Body of pancreas (tissue), 4 donors: ENCODE measurements at regions not wholly inside any gene's neighbourhood (a gene's known extent, or its start where the extent isn't known, plus 50 kb on each side); places are given as distances from the start of the nearest gene placed in this dataset.

Source experiments
- ATAC-seq: fragments of 150-250 bp; one replicate; pipeline ENCODE4 v1.9.1; 2016
- DNase-seq, 4 donors: peaks; one replicate each; pipeline ENCODE4 v3.0.0-alpha.2; 2019
- H3K27ac ChIP-seq, 4 donors: fragments of 200-600 bp; sonication (generic); 1 replicate in 3 of 4; 2 replicates in 1 of 4; pipeline versions ENCODE4 v1.5.1 to v1.6.1; 2016 to 2019; ENCODE audit warnings: mild to moderate bottlenecking in 1 of 4, mixed read lengths in 1 of 4, moderate library complexity in 1 of 4
- H3K27me3 ChIP-seq, 2 donors: fragments of 200-600 bp; sonication (generic); one replicate each; pipeline ENCODE4 v1.6.0; 2016; ENCODE audit warnings: mild to moderate bottlenecking in 1 of 2
- H3K36me3 ChIP-seq, 2 donors: fragments of 200-600 bp; sonication (generic); replicated peaks in 1 of 2; 2 replicates each; pipeline ENCODE4 v1.5.1; 2016; ENCODE audit warnings: low read depth in 2 of 2; ENCODE audit not compliant: insufficient read depth in 1 of 2
- H3K4me1 ChIP-seq: fragments of 200-600 bp; sonication (generic); one replicate; pipeline ENCODE4 v1.6.0; 2016
- H3K4me3 ChIP-seq, 2 donors: fragments of 200-600 bp; sonication (generic); 1 replicate in 1 of 2; 2 replicates in 1 of 2; pipeline ENCODE4 v1.5.1; 2016 to 2019
- H3K9me3 ChIP-seq, 3 donors: fragments of 200-600 bp; sonication (generic); 1 replicate in 2 of 3; 2 replicates in 1 of 3; pipeline ENCODE4 v1.5.1; 2016
- CTCF ChIP-seq, 7 experiments: fragments of 450-650 bp in 4 of 7; fragments of 200-600 bp in 3 of 7; sonication (generic) in 3 of 7; IDR thresholded peaks; one replicate each; pipeline ENCODE4 v1.5.1; 2016 to 2019; ENCODE audit warnings: antibody characterized with exemption in 7 of 7
- POLR2A ChIP-seq, 3 donors: fragments of 450-650 bp; IDR thresholded peaks; one replicate each; pipeline ENCODE4 v1.6.1; 2016; ENCODE audit warnings: antibody characterized with exemption in 3 of 3, mild to moderate bottlenecking in 2 of 3
- WGBS, 2 donors: methylation state at CpG; one replicate each; pipeline ENCODE4 v1.1.5; 2017; 5-methylcytosine and 5-hydroxymethylcytosine counted together
- intact Hi-C: fragments of 100-400 bp; cut with DNase I; formaldehyde crosslinking; loops from one replicate; pipeline ENCODE4 v1.15.1; 2023

GRCh38 chr10:2861632-2862210 is 205.6 kb upstream of the PFKP start:
- no peak for ATAC-seq
- TF ChIP-seq POLR2A (IDR thresholded peaks at IDR 0.05) (no peak), CTCF (IDR thresholded peaks at IDR 0.05) (no peak)
- intact Hi-C loops = no loop called here
- Histone ChIP-seq H3K27me3 (no peaks in the 10 kb centered on the region), H3K4me1 (no peaks in the 10 kb centered on the region), H3K9me3 (peaks cover 0 to 7% (median 0%) of the 10 kb centered on the region in 3 donors), H3K36me3 (no peaks in the 10 kb centered on the region), H3K4me3 (no peak overlapping the region), H3K27ac (no peak overlapping the region)
- no peak for DNase-seq
- WGBS, 2 donors = 46 to 58% methylated on average over 6 of the region's 6 CpGs

GRCh38 chr10:2858452-2858851 is 208.9 kb upstream of the PFKP start:
- H3K4me3 ChIP-seq = no peak overlapping the region
- intact Hi-C loops = no loop called here
- DNase-seq (no peak), ATAC-seq (no peak)
- H3K9me3 ChIP-seq = peaks cover 0 to 7% (median 0%) of the 10 kb centered on the region in 3 donors
- WGBS, 2 donors = 44 to 45% methylated on average over 2 of the region's 2 CpGs
- TF ChIP-seq CTCF (IDR thresholded peaks at IDR 0.05) (no peak), POLR2A (IDR thresholded peaks at IDR 0.05) (no peak)
- H3K27me3 ChIP-seq = no peaks in the 10 kb centered on the region
- no peaks in the 10 kb centered on the region for H3K36me3 ChIP-seq
- no peaks in the 10 kb centered on the region for H3K4me1 ChIP-seq
- H3K27ac ChIP-seq = no peak overlapping the region

GRCh38 chr10:2856598-2856997 is 210.8 kb upstream of the PFKP start:
- H3K9me3 ChIP-seq = peaks cover 0 to 7% (median 0%) of the 10 kb centered on the region in 3 donors
- DNase-seq = no peak
- H3K27me3 ChIP-seq = no peaks in the 10 kb centered on the region
- H3K27ac ChIP-seq = no peak overlapping the region
- intact Hi-C loops = no loop called here
- TF ChIP-seq POLR2A (IDR thresholded peaks at IDR 0.05) (no peak), CTCF (IDR thresholded peaks at IDR 0.05) (no peak)
- WGBS, 2 donors = 19 to 29% methylated on average over 6 of the region's 6 CpGs
- no peak overlapping the region for H3K4me3 ChIP-seq
- no peak for ATAC-seq
- H3K4me1 ChIP-seq = no peaks in the 10 kb centered on the region
- H3K36me3 ChIP-seq = no peaks in the 10 kb centered on the region

GRCh38 chr10:2852574-2853323 is 214.6 kb upstream of the PFKP start:
- intact Hi-C loops = no loop called here
- Histone ChIP-seq H3K36me3 (no peaks in the 10 kb centered on the region), H3K27ac (no peak overlapping the region), H3K9me3 (no peaks in the 10 kb centered on the region), H3K27me3 (no peaks in the 10 kb centered on the region), H3K4me1 (no peaks in the 10 kb centered on the region), H3K4me3 (no peak overlapping the region)
- DNase-seq = no peak
- no peak for TF ChIP-seq CTCF (IDR thresholded peaks at IDR 0.05)
- TF ChIP-seq POLR2A (IDR thresholded peaks at IDR 0.05) = no peak
- WGBS, 2 donors = 36 to 43% methylated on average over 2 of the region's 2 CpGs
- ATAC-seq = no peak

GRCh38 chr10:2851566-2851965 is 215.8 kb upstream of the PFKP start:
- TF ChIP-seq CTCF (IDR thresholded peaks at IDR 0.05) (no peak), POLR2A (IDR thresholded peaks at IDR 0.05) (no peak)
- H3K4me1 ChIP-seq = no peaks in the 10 kb centered on the region
- H3K9me3 ChIP-seq = no peaks in the 10 kb centered on the region
- 51 to 54% methylated on average over 3 of the region's 3 CpGs for WGBS, 2 donors
- intact Hi-C loops = no loop called here
- H3K4me3 ChIP-seq = no peak overlapping the region
- no peaks in the 10 kb centered on the region for H3K27me3 ChIP-seq
- H3K27ac ChIP-seq = no peak overlapping the region
- no peak for DNase-seq
- H3K36me3 ChIP-seq = no peaks in the 10 kb centered on the region
- no peak for ATAC-seq
